COR-L47 (cell line): ENCODE measurements at regions not wholly inside any gene's neighbourhood (a gene's known extent, or its start where the extent isn't known, plus 50 kb on each side); places are given as distances from the start of the nearest gene placed in this dataset.
"Not testable (repeated sequence)": the region's sequence is repeated elsewhere in the genome, so short reads cannot be mapped to it uniquely, and the experiment has no call there.

Source experiments
- DNase-seq: peaks from one replicate; lab custom pipeline; 2025; lab: John Stamatoyannopoulos, UW

- DNase-seq, result peak; percentile 7
Observed at GRCh38 chr2:175414882-175415487, 233.5 kb upstream of the ATP5MC3 start.

GRCh38 chr2:175414191-175414881 is 232.8 kb upstream of the ATP5MC3 start:
- no peak for DNase-seq

GRCh38 chr2:175410941-175411340 is 229.4 kb upstream of the ATP5MC3 start:
- not testable (repeated sequence) for DNase-seq

GRCh38 chr2:175404839-175405238 is 223.3 kb upstream of the ATP5MC3 start:
- DNase-seq, result no peak

GRCh38 chr2:175403599-175404221 is 222.2 kb upstream of the ATP5MC3 start:
- no peak for DNase-seq

GRCh38 chr2:175402571-175402970 is 221.1 kb upstream of the ATP5MC3 start:
- DNase-seq, result peak; percentile 31

GRCh38 chr2:175401956-175402469 is 220.5 kb upstream of the ATP5MC3 start:
- DNase-seq, result no peak

- DNase-seq, result no peak
Observed at GRCh38 chr2:175400975-175401374, 219.5 kb upstream of the ATP5MC3 start.

GRCh38 chr2:175399326-175399725 is 217.8 kb upstream of the ATP5MC3 start:
- DNase-seq, result no peak

GRCh38 chr2:175398848-175399247 is 217.3 kb upstream of the ATP5MC3 start:
- DNase-seq, result no peak

GRCh38 chr2:175396696-175397095 is 215.2 kb upstream of the ATP5MC3 start:
- DNase-seq, result peak; percentile 9

GRCh38 chr2:175393851-175394250 is 212.3 kb upstream of the ATP5MC3 start:
- DNase-seq, result no peak

GRCh38 chr2:175383286-175383685 is 201.8 kb upstream of the ATP5MC3 start:
- DNase-seq, result no peak

GRCh38 chr2:175373729-175374128 is 192.2 kb upstream of the ATP5MC3 start:
- DNase-seq, result no peak

GRCh38 chr2:175372704-175373701 is 191.5 kb upstream of the ATP5MC3 start:
- no peak for DNase-seq

- no peak for DNase-seq
Observed at GRCh38 chr2:175371378-175371777, 189.9 kb upstream of the ATP5MC3 start.

GRCh38 chr2:175366815-175367214 is 185.3 kb upstream of the ATP5MC3 start:
- peak; percentile 61 for DNase-seq

- peak; percentile 94 for DNase-seq
Observed at GRCh38 chr2:175363699-175364098, 182.2 kb upstream of the ATP5MC3 start.

- DNase-seq, result no peak
Observed at GRCh38 chr2:175362331-175362730, 180.8 kb upstream of the ATP5MC3 start.

GRCh38 chr2:175359710-175360109 is 178.2 kb upstream of the ATP5MC3 start:
- DNase-seq, result no peak

GRCh38 chr2:175356901-175357300 is 175.4 kb upstream of the ATP5MC3 start:
- DNase-seq, result no peak

GRCh38 chr2:175355246-175355645 is 173.7 kb upstream of the ATP5MC3 start:
- no peak for DNase-seq
